Motor neuron (in vitro differentiated cells): ENCODE measurements at regions not wholly inside any gene's neighbourhood (a gene's known extent, or its start where the extent isn't known, plus 50 kb on each side); places are given as distances from the start of the nearest gene placed in this dataset.
"Not testable (repeated sequence)": the region's sequence is repeated elsewhere in the genome, so short reads cannot be mapped to it uniquely, and the experiment has no call there.

Experiments used
- ATAC-seq, 8 experiments: fragments of 200-7000 bp; cut with Tn5 transposase; replicated peaks in 6 of 8; 2 replicates each; pipeline ENCODE4 v1.8.0; 2021; ENCODE audit warnings: mild to moderate bottlenecking in 8 of 8, moderate library complexity in 8 of 8
- H3K27ac ChIP-seq, 2 donors: fragments of 250-450 bp; sonication (Bioruptor Pico); 2 replicates each; pipeline ENCODE4 v1.9.0; 2021; ENCODE audit warnings: antibody characterized with exemption in 2 of 2, mild to moderate bottlenecking in 2 of 2, moderate library complexity in 1 of 2
- H3K4me1 ChIP-seq, 2 donors: fragments of 250-450 bp; sonication (Bioruptor Pico); replicated peaks in 1 of 2; 2 replicates each; pipeline ENCODE4 v1.6.1; 2021; ENCODE audit warnings: antibody characterized with exemption in 2 of 2, mild to moderate bottlenecking in 2 of 2, moderate library complexity in 1 of 2
- H3K4me3 ChIP-seq, 5 donors: fragments of 250-450 bp; sonication (Bioruptor Pico); 2 replicates each; pipeline ENCODE4 v1.9.0; 2021; ENCODE audit warnings: antibody characterized with exemption in 5 of 5, mild to moderate bottlenecking in 5 of 5, moderate library complexity in 4 of 5
- WGBS, 10 experiments: fragments of 450-650 bp; shearing (Covaris generic); methylation state at CpG; one replicate each; pipeline ENCODE4 v1.0.0; 2022; 5-methylcytosine and 5-hydroxymethylcytosine counted together
- in situ Hi-C, 9 experiments: fragments of 400-800 bp; cut with MboI; loops; one replicate each; pipeline ENCODE4 v1.15.0; 2021; ENCODE audit warnings: low sequenced_read_pairs in 9 of 9, low pct_unique_long_range_greater_than_20kb in 2 of 9; ENCODE audit not compliant: unreplicated experiment in 9 of 9

DNA sequence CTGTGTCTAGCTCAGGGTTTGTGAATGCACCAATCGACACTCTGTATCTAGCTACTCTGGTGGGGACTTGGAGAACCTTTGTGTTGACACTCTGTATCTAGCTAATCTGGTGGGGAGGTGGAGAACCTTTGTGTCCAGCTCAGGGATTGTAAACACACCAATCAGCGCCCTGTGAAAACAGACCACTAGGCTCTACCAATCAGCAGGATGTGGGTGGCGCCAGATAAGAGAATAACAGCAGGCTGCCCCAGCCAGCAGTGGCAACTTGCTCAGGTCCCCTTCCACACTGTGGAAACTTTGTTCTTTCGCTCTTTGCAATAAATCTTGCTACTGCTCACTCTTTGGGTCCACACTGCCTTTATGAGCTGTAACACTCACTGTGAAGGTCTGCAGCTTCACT, 151.3 kb upstream of the LRIG1 start:
- H3K4me3 ChIP-seq, H3K27ac ChIP-seq, in situ Hi-C loops, ATAC-seq: not testable (repeated sequence)
- H3K4me1 ChIP-seq = peaks cover 25 to 26% of the 10 kb centered on the region in 2 donors
- no CpG with 5 or more reads among the region's 4 CpGs for WGBS, 10 experiments

GRCh38 chr3:66655044-66655443, 154.2 kb upstream of the LRIG1 start:
- in situ Hi-C loops = no loop called here
- Histone ChIP-seq H3K4me3 (no peak overlapping the region), H3K27ac (peak overlapping the region; percentile 66 to 77), H3K4me1 (peaks cover 29 to 30% of the 10 kb centered on the region in 2 donors)
- ATAC-seq = peak in 5 of 8 experiments; percentile 7 to 48 (median 38)
- 0 to 62% (median 18%) methylated on average over 1 to 2 of the region's 3 CpGs; no CpG with 5 or more reads in 4 of the 10 experiments for WGBS, 10 experiments

GRCh38 chr3:66655671-66656070, 154.8 kb upstream of the LRIG1 start:
- in situ Hi-C loops = no loop called here
- peak in 5 of 8 experiments; percentile 84 to 92 (median 88) for ATAC-seq
- H3K27ac ChIP-seq = peak overlapping the region; percentile 66 to 77
- peaks cover 29 to 30% of the 10 kb centered on the region in 2 donors for H3K4me1 ChIP-seq
- H3K4me3 ChIP-seq = no peak overlapping the region
- WGBS, 10 experiments = 0 to 100% (median 13%) methylated on average over 1 to 6 of the region's 8 CpGs; no CpG with 5 or more reads in 2 of the 10 experiments

DNA sequence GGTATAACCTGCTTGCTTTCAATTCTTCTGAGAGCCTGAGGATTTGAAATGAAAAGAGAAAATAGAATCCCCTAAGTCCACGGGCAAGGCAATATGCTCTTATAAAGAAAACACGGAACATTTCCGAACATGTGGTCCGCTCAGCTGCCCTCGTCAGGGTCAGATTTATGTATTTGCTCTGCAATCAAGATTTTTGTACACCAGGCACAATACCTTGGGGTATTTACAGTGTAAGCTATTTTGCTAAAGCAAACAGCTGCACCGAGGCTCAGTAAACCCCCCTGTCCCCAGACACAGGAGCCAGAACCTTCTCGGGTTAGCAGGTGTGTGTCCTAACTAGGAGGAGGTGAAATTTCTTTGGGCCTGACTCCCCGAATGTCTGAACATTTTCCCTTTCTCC, 155.8 kb upstream of the LRIG1 start:
- no peak overlapping the region for H3K4me3 ChIP-seq
- peak in 4 of 8 experiments; percentile 15 to 65 (median 28) for ATAC-seq
- WGBS, 10 experiments = 17 to 93% (median 68%) methylated on average over 1 to 8 of the region's 8 CpGs; no CpG with 5 or more reads in 2 of the 10 experiments
- peaks cover 29 to 30% of the 10 kb centered on the region in 2 donors for H3K4me1 ChIP-seq
- in situ Hi-C loops = no loop called here
- peak overlapping the region; percentile 53 to 70 for H3K27ac ChIP-seq

- in situ Hi-C loops = no loop called here
- no peak for ATAC-seq
- H3K27ac ChIP-seq = no peak overlapping the region
- WGBS, 10 experiments = 36 to 86% (median 68%) methylated on average over 1 of the region's 1 CpG; no CpG with 5 or more reads in 4 of the 10 experiments
- H3K4me3 ChIP-seq = no peak overlapping the region
- H3K4me1 ChIP-seq = peaks cover 29 to 35% of the 10 kb centered on the region in 2 donors
Measured at GRCh38 chr3:66659056-66659455, 158.2 kb upstream of the LRIG1 start.

DNA sequence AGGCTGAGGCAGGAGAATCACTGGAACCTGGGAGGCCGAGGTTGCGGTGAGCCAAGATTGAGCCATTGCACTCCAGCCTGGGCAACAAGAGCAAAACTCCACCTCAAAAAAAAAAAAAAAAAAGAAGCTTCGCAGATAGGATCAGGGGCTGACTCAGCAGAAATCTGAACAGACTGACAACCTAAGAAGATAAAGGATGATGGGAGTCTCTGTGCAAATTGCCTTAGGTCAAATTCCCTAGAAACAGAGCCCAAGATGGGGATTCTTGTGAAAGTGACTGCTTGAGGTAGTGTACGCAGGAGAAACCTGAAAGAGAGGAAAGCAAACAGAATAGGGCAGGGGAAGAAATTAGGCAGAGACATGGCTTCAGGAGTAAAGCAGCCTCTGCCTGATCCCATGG, 160.8 kb upstream of the LRIG1 start:
- WGBS, 10 experiments = 78 to 100% (median 90%) methylated on average over 1 to 3 of the region's 4 CpGs; no CpG with 5 or more reads in 4 of the 10 experiments
- in situ Hi-C loops = no loop called here
- Histone ChIP-seq H3K4me3 (no peak overlapping the region), H3K4me1 (peaks cover 8 to 14% of the 10 kb centered on the region in 2 donors), H3K27ac (no peak overlapping the region)
- ATAC-seq = peak in 1 of 8 experiments; percentile 16

- WGBS, 10 experiments = 42 to 100% (median 93%) methylated on average over 2 to 6 of the region's 6 CpGs; no CpG with 5 or more reads in 1 of the 10 experiments
- Histone ChIP-seq H3K4me3 (no peak overlapping the region), H3K27ac (no peak overlapping the region), H3K4me1 (peaks cover 0 to 5% of the 10 kb centered on the region in 2 donors)
- no peak for ATAC-seq
- in situ Hi-C loops = no loop called here
Measured at GRCh38 chr3:66662894-66663293, 162.1 kb upstream of the LRIG1 start.

DNA sequence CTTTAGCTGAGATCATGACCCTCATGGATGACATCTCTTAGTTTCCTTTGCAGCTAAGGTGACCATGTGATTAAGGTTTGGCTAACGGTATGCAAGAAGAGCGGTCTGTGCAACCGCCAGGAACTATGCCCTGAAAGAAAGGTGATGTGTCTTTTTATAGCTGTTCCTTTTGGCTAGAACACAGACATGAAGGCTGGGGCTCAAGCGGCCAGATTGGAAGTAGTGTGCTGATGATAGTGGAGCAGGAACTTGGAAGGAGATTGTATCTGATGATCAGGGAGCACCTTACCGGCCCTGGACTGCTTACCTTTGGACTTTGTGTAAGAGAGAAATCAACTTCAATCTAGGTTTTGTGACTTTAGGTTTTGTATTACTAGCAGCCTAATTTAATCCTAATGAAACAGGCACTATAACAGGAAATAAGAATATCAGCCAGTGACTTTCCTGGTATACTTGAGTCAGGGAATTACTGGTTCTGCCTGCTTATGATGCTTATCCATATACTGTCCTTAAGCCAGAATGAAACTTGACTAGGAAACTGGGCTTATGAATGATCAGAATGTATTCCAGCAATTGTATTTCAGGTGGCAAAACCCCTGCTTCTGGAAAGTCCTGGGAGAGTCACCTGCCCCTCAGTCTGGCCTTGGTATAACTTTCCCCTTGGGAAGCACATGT, 164.3 kb upstream of the LRIG1 start:
- no peak overlapping the region for H3K4me3 ChIP-seq
- ATAC-seq = no peak
- 60 to 100% (median 91%) methylated on average over 1 to 5 of the region's 5 CpGs; no CpG with 5 or more reads in 1 of the 10 experiments for WGBS, 10 experiments
- no peak overlapping the region for H3K27ac ChIP-seq
- peaks cover 0 to 5% of the 10 kb centered on the region in 2 donors for H3K4me1 ChIP-seq
- in situ Hi-C loops = no loop called here

DNA sequence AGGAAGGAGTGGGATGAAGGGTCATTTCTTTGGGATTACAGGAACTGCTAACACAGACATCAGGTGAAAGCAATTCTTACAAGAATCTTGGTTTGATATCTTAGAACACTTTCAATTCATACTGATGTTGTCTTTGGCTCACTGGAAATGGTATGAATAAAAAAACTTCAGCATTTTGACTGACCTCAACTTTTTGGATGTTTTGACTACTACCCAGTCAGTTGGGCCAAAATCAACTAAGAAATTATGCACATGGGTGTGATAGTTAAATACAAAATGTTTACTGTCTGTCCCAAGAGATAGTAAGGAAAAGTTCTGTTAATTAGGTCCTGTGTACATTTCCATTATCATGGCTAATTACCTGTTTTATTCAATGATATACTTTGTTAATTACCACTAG, 165.5 kb upstream of the LRIG1 start:
- in situ Hi-C loops = no loop called here
- ATAC-seq = no peak
- Histone ChIP-seq H3K4me1 (peaks cover 0 to 5% of the 10 kb centered on the region in 2 donors), H3K27ac (no peak overlapping the region), H3K4me3 (no peak overlapping the region)

- H3K4me1 ChIP-seq = no peaks in the 10 kb centered on the region
- ATAC-seq = no peak
- no peak overlapping the region for H3K4me3 ChIP-seq
- no peak overlapping the region for H3K27ac ChIP-seq
- 0 to 100% (median 45%) methylated on average over 1 of the region's 1 CpG; no CpG with 5 or more reads in 4 of the 10 experiments for WGBS, 10 experiments
- in situ Hi-C loops = no loop called here
Measured at GRCh38 chr3:66667263-66667662, 166.4 kb upstream of the LRIG1 start.

DNA sequence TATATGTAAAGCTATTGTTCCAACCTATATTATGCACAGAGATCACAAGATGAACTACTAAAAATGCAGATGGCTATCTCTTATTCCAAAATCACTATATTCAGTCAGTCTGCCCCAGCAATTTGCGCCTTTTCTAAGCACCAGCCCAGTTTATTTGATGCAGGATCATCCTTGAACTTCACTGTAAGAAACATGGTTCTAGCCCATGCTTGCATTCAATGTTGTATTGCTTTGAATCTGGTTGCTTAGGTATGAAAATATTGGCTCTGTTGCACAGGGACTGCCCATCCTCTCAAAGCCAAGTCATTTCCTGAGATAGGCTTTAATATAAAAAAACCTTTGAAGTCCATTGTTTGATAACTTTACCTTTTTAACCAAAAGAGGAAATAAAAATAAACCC, 170.5 kb upstream of the LRIG1 start:
- Histone ChIP-seq H3K27ac (no peak overlapping the region), H3K4me3 (no peak overlapping the region), H3K4me1 (no peaks in the 10 kb centered on the region)
- peak in 3 of 8 experiments; percentile 51 to 85 (median 54) for ATAC-seq
- WGBS, 10 experiments = 36 to 100% (median 92%) methylated on average over 1 of the region's 1 CpG; no CpG with 5 or more reads in 2 of the 10 experiments
- in situ Hi-C loops = no loop called here

GRCh38 chr3:66672830-66673229, 172.0 kb upstream of the LRIG1 start:
- Histone ChIP-seq H3K27ac (no peak overlapping the region), H3K4me3 (no peak overlapping the region), H3K4me1 (no peaks in the 10 kb centered on the region)
- in situ Hi-C loops = no loop called here
- ATAC-seq = no peak

- Histone ChIP-seq H3K4me3 (no peak overlapping the region), H3K27ac (no peak overlapping the region), H3K4me1 (no peaks in the 10 kb centered on the region)
- in situ Hi-C loops = no loop called here
- WGBS, 10 experiments = 30 to 100% (median 64%) methylated on average over 1 to 9 of the region's 9 CpGs; no CpG with 5 or more reads in 6 of the 10 experiments
- no peak for ATAC-seq
Measured at GRCh38 chr3:66673293-66673692, 172.5 kb upstream of the LRIG1 start.

DNA sequence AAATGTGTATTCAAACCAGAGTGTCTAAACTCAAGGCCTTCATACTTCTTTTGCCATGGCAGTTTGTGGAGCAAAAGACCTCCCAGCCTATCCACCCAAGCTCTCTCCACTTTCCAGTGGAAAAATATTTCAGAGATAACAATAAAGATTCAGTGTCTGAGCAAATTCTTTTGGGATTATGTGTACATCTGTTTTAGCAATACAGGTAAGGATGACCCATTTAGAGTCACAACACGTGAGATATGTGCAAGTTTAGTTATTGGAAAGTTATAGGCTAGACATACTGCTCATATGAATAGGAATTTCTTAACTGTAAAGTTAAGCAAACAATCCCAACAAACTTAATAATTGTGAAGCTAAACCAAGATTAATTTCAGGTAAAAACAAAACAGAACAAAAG, 174.5 kb upstream of the LRIG1 start:
- no peak overlapping the region for H3K27ac ChIP-seq
- no peaks in the 10 kb centered on the region for H3K4me1 ChIP-seq
- in situ Hi-C loops = no loop called here
- 0 to 100% (median 86%) methylated on average over 1 of the region's 1 CpG; no CpG with 5 or more reads in 5 of the 10 experiments for WGBS, 10 experiments
- no peak for ATAC-seq
- H3K4me3 ChIP-seq = no peak overlapping the region
